Activated gamma-delta T cell treated with anti-CD3 and anti-CD28 coated beads, Interleukin-2, amount 50 U/mL, for 16 hours (primary cell): ENCODE measurements at regions not wholly inside any gene's neighbourhood (a gene's known extent, or its start where the extent isn't known, plus 50 kb on each side); places are given as distances from the start of the nearest gene placed in this dataset.

ENCODE experiments used
- DNase-seq: peaks from one replicate; pipeline ENCODE4 v3.0.0-alpha.2; 2020; ENCODE audit warnings: low read depth

GRCh38 chr1:195550071-195550862, 1058.0 kb downstream of the KCNT2 start:
- no peak for DNase-seq

- DNase-seq, result no peak
These were observed 1077.3 kb downstream of the KCNT2 start for GRCh38 chr1:195530961-195531360.

- no peak for DNase-seq
These were observed 1078.4 kb downstream of the KCNT2 start for GRCh38 chr1:195529881-195530280.

GRCh38 chr1:195520757-195521156, 1087.5 kb downstream of the KCNT2 start:
- DNase-seq, result no peak

GRCh38 chr1:195516036-195516435, 1092.2 kb downstream of the KCNT2 start:
- DNase-seq, result no peak

- no peak for DNase-seq
These were observed 1096.7 kb downstream of the KCNT2 start for GRCh38 chr1:195511501-195511900.

GRCh38 chr1:195501118-195501517, 1107.1 kb downstream of the KCNT2 start:
- DNase-seq, result no peak

GRCh38 chr1:195495720-195496635, 1112.3 kb downstream of the KCNT2 start:
- no peak for DNase-seq

- no peak for DNase-seq
These were observed 1126.1 kb downstream of the KCNT2 start for GRCh38 chr1:195482137-195482536.

- DNase-seq, result no peak
These were observed 1126.9 kb downstream of the KCNT2 start for GRCh38 chr1:195481293-195481692.

- DNase-seq, result no peak
These were observed 1132.7 kb downstream of the KCNT2 start for GRCh38 chr1:195475568-195475967.

GRCh38 chr1:195472291-195472690, 1135.9 kb downstream of the KCNT2 start:
- DNase-seq, result no peak

- DNase-seq, result no peak
These were observed 1141.6 kb downstream of the KCNT2 start for GRCh38 chr1:195466639-195467038.

GRCh38 chr1:195462646-195463045, 1145.6 kb downstream of the KCNT2 start:
- no peak for DNase-seq

- no peak for DNase-seq
These were observed 1146.1 kb downstream of the KCNT2 start for GRCh38 chr1:195462152-195462551.

- DNase-seq, result no peak
These were observed 1149.9 kb downstream of the KCNT2 start for GRCh38 chr1:195458365-195458764.

GRCh38 chr1:195450794-195451193, 1157.4 kb downstream of the KCNT2 start:
- no peak for DNase-seq

- no peak for DNase-seq
These were observed 1168.6 kb downstream of the KCNT2 start for GRCh38 chr1:195439661-195440060.

GRCh38 chr1:195434566-195435203, 1173.6 kb downstream of the KCNT2 start:
- DNase-seq, result no peak

GRCh38 chr1:195430826-195431225, 1177.4 kb downstream of the KCNT2 start:
- no peak for DNase-seq

- no peak for DNase-seq
These were observed 1179.3 kb downstream of the KCNT2 start for GRCh38 chr1:195428927-195429326.

- DNase-seq, result no peak
These were observed 1192.7 kb downstream of the KCNT2 start for GRCh38 chr1:195415584-195415983.

GRCh38 chr1:195394567-195394966, 1213.7 kb downstream of the KCNT2 start:
- DNase-seq, result no peak
